OCI-LY7 (cell line): ENCODE measurements at regions not wholly inside any gene's neighbourhood (a gene's known extent, or its start where the extent isn't known, plus 50 kb on each side); places are given as distances from the start of the nearest gene placed in this dataset.
"Not testable (repeated sequence)": the region's sequence is repeated elsewhere in the genome, so short reads cannot be mapped to it uniquely, and the experiment has no call there.

Source experiments
- EZH2phosphoT487 ChIP-seq: fragments of 200-600 bp; sonication (generic); IDR thresholded peaks from 2 replicates; pipeline ENCODE4 v1.6.1; 2018; ENCODE audit warnings: low read depth, borderline replicate concordance, mild to moderate bottlenecking, mixed run types, antibody characterized with exemption, low read length, moderate library complexity, mixed read lengths
- TF ChIP-seq, protein P1 (sequence below): fragments of 200-600 bp; sonication (generic); conservative IDR thresholded peaks from 2 replicates; pipeline ENCODE4 v1.5.1; 2014; ENCODE audit warnings: mild to moderate bottlenecking, antibody characterized with exemption, low read length, moderate library complexity, mixed read lengths

DNA sequence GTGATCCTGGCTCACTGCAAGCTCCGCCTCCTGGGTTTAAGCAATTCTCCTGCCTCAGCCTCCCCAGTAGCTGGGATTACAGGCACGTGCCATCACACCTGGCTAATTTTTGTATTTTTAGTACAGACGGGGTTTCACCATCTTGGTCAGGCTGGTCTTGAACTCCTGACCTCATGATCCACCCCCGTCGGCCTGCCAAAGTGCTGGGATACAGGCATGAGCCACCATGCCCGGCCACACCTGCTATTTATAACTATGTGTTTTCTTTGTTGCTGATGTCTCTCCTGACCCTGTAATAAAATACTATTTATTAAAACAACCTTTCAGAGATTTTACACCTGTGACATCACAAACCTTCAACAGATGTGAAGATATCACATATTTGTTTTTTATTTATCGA is 736.5 kb upstream of the PCDH15 start:
- TF ChIP-seq, protein P1, sequence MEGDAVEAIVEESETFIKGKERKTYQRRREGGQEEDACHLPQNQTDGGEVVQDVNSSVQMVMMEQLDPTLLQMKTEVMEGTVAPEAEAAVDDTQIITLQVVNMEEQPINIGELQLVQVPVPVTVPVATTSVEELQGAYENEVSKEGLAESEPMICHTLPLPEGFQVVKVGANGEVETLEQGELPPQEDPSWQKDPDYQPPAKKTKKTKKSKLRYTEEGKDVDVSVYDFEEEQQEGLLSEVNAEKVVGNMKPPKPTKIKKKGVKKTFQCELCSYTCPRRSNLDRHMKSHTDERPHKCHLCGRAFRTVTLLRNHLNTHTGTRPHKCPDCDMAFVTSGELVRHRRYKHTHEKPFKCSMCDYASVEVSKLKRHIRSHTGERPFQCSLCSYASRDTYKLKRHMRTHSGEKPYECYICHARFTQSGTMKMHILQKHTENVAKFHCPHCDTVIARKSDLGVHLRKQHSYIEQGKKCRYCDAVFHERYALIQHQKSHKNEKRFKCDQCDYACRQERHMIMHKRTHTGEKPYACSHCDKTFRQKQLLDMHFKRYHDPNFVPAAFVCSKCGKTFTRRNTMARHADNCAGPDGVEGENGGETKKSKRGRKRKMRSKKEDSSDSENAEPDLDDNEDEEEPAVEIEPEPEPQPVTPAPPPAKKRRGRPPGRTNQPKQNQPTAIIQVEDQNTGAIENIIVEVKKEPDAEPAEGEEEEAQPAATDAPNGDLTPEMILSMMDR: not testable (repeated sequence)
- TF ChIP-seq EZH2phosphoT487: not testable (repeated sequence)
